GM21619 (cell line): ENCODE measurements at regions not wholly inside any gene's neighbourhood (a gene's known extent, or its start where the extent isn't known, plus 50 kb on each side); places are given as distances from the start of the nearest gene placed in this dataset.
"Not testable (repeated sequence)": the region's sequence is repeated elsewhere in the genome, so short reads cannot be mapped to it uniquely, and the experiment has no call there.

Experiments used
- ATAC-seq: cut with Tn5 transposase; IDR thresholded peaks from one replicate; pipeline ENCODE4 v1.9.1; 2021; ENCODE audit not compliant: unreplicated experiment

GRCh38 chr6:18527836-18528743 is 140.9 kb downstream of the RNF144B start:
- no peak for ATAC-seq

GRCh38 chr6:18530201-18530600 is 143.1 kb downstream of the RNF144B start:
- ATAC-seq: no peak

- no peak for ATAC-seq
These were observed 145.0 kb downstream of the RNF144B start for GRCh38 chr6:18532139-18532538.

- no peak for ATAC-seq
These were observed 146.6 kb downstream of the RNF144B start for GRCh38 chr6:18533793-18534192.

- ATAC-seq: no peak
These were observed 149.5 kb downstream of the RNF144B start for GRCh38 chr6:18536591-18537055.

- no peak for ATAC-seq
These were observed 151.2 kb downstream of the RNF144B start for GRCh38 chr6:18538315-18538714.

- ATAC-seq: no peak
These were observed 155.9 kb downstream of the RNF144B start for GRCh38 chr6:18543051-18543450.

- ATAC-seq: not testable (repeated sequence)
These were observed 158.0 kb downstream of the RNF144B start for GRCh38 chr6:18545142-18545541.

GRCh38 chr6:18545726-18546125 is 158.6 kb downstream of the RNF144B start:
- no peak for ATAC-seq

- ATAC-seq: no peak
These were observed 163.0 kb downstream of the RNF144B start for GRCh38 chr6:18550119-18550518.

- ATAC-seq: no peak
These were observed 164.1 kb downstream of the RNF144B start for GRCh38 chr6:18551228-18551627.

GRCh38 chr6:18555750-18556149 is 168.6 kb downstream of the RNF144B start:
- no peak for ATAC-seq

- ATAC-seq: no peak
These were observed 174.0 kb downstream of the RNF144B start for GRCh38 chr6:18561037-18561750.

GRCh38 chr6:18562726-18563125 is 175.6 kb downstream of the RNF144B start:
- ATAC-seq: no peak

- no peak for ATAC-seq
These were observed 177.6 kb downstream of the RNF144B start for GRCh38 chr6:18564775-18565174.

GRCh38 chr6:18565231-18565630 is 178.1 kb downstream of the RNF144B start:
- no peak for ATAC-seq

GRCh38 chr6:18567380-18567779 is 180.2 kb downstream of the RNF144B start:
- ATAC-seq: no peak

- ATAC-seq: no peak
These were observed 190.3 kb downstream of the RNF144B start for GRCh38 chr6:18577491-18577890.

GRCh38 chr6:18579166-18579565 is 192.0 kb downstream of the RNF144B start:
- no peak for ATAC-seq

GRCh38 chr6:18579869-18580268 is 192.7 kb downstream of the RNF144B start:
- ATAC-seq: no peak

GRCh38 chr6:18584372-18584771 is 197.2 kb downstream of the RNF144B start:
- no peak for ATAC-seq

GRCh38 chr6:18585032-18585573 is 198.0 kb downstream of the RNF144B start:
- no peak for ATAC-seq
